GM04503 (cell line): ENCODE measurements at regions not wholly inside any gene's neighbourhood (a gene's known extent, or its start where the extent isn't known, plus 50 kb on each side); places are given as distances from the start of the nearest gene placed in this dataset.
A peak's percentile ranks its signal among the peaks of the same experiment; 100 is the strongest.
"Not testable (repeated sequence)": the region's sequence is repeated elsewhere in the genome, so short reads cannot be mapped to it uniquely, and the experiment has no call there.

Experiments
- DNase-seq: peaks from one replicate; pipeline ENCODE4 v3.0.0-alpha.2; 2012; ENCODE audit warnings: low read depth

DNA sequence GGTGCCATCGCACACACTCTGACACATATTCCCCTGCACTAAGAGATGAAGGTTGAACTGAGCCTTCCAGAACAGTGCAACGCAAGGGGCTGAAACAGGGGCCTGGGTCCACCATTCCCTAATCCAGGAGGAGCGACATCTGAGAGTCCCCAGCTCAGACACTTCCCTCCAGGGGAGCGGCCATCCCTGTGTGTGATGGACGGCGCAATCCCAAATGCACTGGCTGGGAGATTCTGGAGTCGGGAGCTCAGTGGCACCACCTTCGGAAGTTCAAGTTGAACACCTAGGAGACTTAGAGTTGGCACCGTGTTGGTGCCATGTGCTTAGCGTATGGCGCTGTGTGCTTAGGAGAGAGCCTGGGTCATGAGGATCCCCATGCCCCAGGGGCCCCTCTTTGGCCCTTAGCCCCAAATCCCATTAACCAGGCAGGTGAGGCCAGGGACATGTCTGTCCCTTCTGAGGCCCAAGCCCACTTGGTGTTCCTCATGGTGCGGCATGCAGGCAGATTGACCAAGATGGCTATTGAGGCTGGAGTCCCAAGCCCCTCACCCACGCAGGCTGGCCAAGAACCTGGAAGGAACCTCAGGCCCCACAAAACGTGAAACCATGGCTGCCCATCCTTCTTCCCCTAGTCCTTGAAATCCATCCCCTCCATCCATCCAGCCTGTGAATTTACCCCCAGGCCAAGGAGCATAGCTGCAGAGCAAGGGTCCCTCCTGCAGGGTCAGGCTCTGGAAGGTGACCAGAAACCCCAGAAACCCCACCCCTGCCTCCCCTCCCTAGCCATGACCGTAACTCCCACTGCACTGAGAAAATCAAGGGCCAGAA is 114.1 kb upstream of the OTOS start:
- no peak for DNase-seq

DNA sequence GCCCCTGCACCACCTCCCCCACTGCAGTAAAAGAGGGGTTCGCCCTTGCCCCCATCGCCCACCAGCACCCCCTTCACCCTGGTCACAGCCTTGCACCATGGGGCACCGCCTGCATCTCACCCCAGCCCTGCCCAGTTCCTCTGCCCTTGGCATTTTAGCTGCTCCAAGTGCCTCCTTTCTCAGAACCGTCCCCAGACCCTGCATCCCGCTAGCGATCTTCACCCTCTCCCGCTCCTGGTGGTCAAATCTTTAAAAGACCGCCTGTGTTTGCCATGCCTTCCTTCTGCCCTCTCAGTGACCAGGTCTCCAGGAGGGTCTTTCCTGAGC is 114.7 kb upstream of the OTOS start:
- DNase-seq, result no peak

GRCh38 chr2:240255811-240256703 is 115.6 kb upstream of the OTOS start:
- DNase-seq, result no peak

DNA sequence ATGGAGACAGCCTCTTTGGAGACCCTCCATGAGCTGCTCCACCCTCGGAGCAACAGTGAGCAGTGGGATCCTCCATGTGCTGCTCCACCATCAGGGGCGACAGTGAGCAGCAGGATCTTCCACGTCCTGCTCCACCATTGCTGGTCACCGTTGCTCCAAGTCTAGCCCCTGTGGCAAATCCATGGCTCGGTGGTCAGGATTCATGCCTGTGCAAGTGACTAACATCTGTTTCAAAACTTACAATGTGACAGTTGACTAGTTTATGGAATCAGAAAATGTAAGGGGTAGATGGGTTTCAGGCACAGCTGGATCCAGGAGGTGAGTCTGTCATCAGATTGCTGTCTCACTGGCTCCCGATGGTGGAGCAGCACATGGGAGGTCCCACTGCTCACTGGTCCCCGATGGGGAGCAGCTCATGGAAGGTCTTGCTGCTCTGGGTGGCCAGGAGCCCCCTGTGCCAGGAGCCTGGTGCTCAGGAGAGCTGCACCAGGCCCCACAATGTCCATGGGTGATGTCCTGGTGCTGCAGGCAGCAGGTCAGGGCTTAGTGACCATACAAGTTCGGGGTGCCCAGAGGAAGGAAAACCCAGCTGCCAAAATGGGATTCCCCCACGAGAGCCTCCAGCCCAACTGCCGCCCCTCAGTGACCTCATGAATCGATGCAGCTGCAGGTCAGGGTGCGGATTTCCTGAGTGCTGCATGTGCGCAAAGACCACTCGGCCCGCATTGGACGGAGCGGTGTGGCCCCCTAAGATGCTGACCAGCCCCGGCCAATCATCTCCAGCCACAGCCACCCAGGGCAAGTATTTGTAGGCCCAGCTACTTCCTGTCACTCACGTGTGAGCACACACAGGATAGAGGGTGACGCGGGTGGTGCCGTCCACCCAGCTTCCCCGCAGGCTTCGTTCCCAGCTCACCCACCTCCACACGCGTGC is 116.5 kb upstream of the OTOS start:
- DNase-seq, result no peak

- no peak for DNase-seq
Measured at GRCh38 chr2:240257940-240258580, 117.6 kb upstream of the OTOS start.

- DNase-seq, result no peak
Measured at GRCh38 chr2:240258685-240259084, 118.2 kb upstream of the OTOS start.

- no peak for DNase-seq
Measured at GRCh38 chr2:240259201-240259923, 118.9 kb upstream of the OTOS start.

- DNase-seq, result no peak
Measured at GRCh38 chr2:240259924-240260529, 119.6 kb upstream of the OTOS start.

DNA sequence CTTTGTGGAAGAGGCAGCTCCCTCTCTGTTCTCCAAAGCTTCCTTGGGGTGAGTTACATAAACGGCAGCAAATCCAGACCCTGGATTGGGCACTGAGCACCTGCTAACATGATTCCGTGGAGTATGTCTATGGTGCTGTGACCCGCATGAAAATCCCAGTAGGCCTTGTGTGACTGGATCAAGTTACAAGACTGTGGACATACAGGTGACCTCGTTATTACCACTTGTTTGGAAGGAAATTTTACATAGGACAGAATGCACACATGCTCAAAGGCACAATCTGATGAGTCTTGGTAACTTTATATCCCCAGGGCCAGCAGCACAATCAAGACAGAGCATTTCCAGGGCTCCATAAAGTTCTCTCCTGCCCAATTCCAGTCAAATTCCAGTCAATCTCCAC is 120.2 kb upstream of the OTOS start:
- no peak for DNase-seq

GRCh38 chr2:240262578-240262977 is 122.1 kb upstream of the OTOS start:
- not testable (repeated sequence) for DNase-seq

DNA sequence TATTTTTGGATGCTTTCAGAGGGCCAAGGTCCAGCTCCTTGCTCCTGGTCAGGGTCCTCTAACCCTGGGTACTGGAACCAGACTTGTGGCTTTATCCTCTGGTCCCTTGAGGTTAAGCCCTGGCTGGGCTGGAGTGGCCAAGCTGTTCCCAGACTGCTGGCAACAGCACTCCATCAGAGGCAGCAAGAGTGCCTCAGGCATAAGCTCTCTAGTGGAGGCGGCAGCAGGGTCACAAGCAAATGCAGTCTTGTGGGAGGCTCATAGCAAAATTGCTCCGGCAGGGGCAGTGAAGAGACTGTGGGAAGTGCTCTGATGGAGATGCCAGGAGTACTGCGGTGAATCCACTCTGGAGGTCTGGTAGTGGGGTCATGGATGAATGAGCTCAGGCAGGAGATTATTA is 128.9 kb upstream of the OTOS start:
- DNase-seq, result no peak

DNA sequence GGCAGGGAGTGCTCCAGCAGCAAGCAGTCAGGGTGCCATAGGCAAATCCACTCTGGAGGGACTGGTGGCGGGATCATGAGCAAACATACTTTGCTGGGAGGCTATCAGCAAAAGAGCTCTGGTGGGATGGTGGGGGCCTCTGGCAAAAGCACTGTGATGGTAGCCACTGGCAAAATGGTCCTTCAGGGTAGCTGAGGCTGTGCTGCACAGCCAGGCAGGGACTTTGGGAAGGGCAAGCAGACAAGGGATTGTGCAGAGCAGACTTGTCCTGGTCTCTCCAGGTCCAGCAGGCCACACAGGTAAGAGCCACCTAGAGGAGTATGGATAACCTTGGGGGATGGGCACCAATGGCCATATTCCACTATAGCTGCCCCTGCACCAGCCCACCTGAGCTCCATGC is 129.4 kb upstream of the OTOS start:
- DNase-seq, result no peak

DNA sequence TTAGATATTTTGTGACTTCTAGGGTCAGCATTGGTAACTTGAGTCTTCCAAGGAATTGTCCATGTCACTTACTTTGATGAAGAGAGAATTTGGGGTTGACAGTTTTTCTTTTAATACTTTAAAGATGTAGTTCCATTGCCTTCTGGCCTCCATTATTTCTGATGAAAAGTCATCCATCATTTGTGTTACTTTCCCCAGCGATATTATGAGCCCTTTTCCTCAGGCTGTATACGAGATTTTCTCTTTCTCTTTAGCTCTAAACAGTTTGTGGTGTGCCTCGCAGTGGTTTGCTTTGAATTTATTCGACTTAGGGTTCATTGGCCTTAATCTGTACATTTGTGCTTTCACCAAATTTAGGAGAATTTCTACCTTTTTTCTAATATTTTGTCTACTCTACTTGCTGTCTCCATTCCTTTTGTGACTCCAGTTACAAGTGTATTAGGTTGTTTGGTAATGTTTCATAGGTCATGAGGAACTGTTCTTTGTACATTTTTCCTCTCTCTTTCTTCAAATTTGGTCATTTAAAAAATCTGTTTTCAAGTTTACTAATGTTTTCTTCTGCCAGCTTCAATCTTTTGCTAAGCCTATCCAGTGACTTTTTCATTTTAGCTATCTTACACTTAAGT is 131.4 kb upstream of the OTOS start:
- no peak for DNase-seq

DNA sequence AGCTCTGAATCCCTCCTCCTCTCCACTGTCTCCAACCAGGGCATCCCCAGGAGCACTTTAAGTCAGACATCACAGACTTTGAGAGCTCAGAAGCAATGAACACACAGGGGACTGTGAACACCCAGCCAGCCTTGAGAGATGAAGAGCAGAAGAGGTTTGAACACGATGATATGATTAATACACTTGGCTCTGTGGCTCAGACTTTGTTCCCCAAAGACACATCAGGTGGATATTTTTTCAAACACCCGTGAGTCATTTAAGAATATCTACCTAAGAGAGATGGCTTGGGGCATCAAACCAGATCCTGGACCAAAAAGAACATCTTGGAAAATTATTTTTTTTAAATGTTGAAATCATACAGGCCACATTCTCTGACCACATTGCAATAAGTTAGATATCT is 134.9 kb upstream of the OTOS start:
- DNase-seq, result no peak

DNA sequence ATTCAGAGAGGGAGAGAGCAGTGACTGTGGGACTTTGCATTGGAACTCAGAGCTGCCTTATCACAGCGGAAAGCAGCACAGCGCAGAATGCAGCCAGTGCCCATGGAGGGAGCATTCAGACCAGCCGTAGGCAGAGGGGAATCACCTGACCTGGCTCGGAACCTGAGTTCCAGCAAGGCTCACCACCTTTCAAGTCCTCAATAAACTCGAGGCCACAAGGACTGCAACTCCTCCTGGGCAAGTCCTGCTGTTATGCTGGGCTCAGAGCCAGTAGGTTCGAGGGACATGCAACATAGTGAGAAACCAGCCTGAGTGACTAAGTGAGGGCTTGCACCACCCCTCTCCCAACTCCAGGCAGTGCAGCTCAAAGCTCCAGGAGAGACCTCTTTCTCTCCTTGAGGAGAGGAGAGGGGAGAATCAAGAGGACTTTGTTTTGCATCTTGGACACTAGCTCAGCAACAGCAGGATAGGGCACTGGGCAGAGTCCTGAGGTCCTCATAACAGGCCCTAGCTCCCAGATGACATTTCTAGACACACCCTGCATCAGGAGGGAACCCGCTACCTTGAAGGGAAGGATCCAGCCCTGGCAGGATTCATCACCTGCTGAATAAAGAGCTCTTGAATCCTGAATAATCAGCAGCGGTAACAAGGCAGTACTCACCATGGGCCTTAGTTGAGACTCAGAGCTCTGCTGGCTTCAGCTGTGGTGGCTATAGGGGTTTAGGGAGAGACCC is 136.8 kb upstream of the OTOS start:
- peak; percentile 5 for DNase-seq

GRCh38 chr2:240277807-240278522 is 137.5 kb upstream of the OTOS start:
- DNase-seq, result no peak

DNA sequence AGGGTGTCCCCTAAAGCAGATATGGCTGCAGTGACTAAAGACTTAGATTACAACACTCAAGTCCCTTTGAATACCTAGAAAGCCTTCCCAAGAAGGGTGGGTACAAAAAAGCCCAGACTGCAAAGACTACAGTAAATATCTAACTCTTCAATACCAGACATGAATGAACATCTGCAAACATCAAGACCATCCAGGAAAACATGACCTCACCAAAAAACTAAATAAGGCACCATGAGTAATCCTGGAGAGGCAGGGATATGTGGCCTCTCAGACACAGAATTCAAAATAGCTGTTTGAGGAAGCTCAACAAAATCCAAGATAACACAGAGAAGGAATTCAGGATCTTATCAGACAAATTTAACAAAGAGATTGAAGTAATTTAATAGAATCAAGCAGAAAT is 138.2 kb upstream of the OTOS start:
- no peak for DNase-seq

DNA sequence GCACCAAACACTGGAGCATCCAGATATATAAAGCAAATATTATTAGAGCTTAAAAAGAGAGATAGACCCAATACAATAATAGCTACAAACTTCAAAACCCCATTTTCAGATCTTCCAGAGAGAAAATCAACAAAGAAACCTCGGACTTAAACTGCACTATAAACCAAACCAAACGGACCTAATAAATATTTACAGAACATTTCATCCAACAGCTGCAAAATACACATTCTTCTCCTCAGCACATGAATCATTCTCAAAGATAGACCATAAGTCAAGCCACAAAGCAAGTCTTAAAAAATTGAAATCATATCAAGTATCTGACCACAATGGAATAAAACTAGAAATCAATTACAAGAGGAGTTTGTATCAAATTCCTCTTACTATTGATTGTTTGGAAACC is 140.2 kb upstream of the OTOS start:
- DNase-seq, result no peak
